Gastrocnemius medialis (tissue), 4 donors: ENCODE measurements at regions not wholly inside any gene's neighbourhood (a gene's known extent, or its start where the extent isn't known, plus 50 kb on each side); places are given as distances from the start of the nearest gene placed in this dataset.

Experiments
- CTCF ChIP-seq, 5 experiments: fragments of 450-650 bp in 3 of 5; fragments of 200-600 bp in 2 of 5; sonication (generic) in 2 of 5; IDR thresholded peaks in 4 of 5; conservative IDR thresholded peaks in 1 of 5; 1 replicate in 4 of 5; 2 replicates in 1 of 5; pipeline ENCODE4 v1.5.1; 2016 to 2019; ENCODE audit warnings: antibody characterized with exemption in 5 of 5, mild to moderate bottlenecking in 3 of 5, moderate library complexity in 3 of 5
- POLR2A ChIP-seq, 2 donors: fragments of 450-650 bp; IDR thresholded peaks; one replicate each; pipeline ENCODE4 v1.6.1; 2017; ENCODE audit warnings: antibody characterized with exemption in 2 of 2, mild to moderate bottlenecking in 2 of 2, moderate library complexity in 2 of 2

GRCh38 chr1:187872550-187872949 is 1043.8 kb downstream of the PLA2G4A start:
- TF ChIP-seq CTCF (IDR thresholded peaks at IDR 0.05 in 4 of 5, conservative IDR thresholded peaks at IDR 0.05 in 1 of 5) = no peak
- no peak for TF ChIP-seq POLR2A (IDR thresholded peaks at IDR 0.05)
